HepG2 (cell line): ENCODE measurements at regions not wholly inside any gene's neighbourhood (a gene's known extent, or its start where the extent isn't known, plus 50 kb on each side); places are given as distances from the start of the nearest gene placed in this dataset.

Source experiments
- ATAC-seq: fragments of 200-7000 bp; cut with Tn5 transposase; 3 replicates; pipeline ENCODE4 v1.9.1; 2020; ENCODE audit warnings: mild to moderate bottlenecking, moderate library complexity
- BruUV-seq: library from RNA; stranded (reverse); fragments of 400-500 nt; replicated peaks from 2 replicates; lab custom pipeline; 2021; lab: Mats Ljungman, UMichigan
- CTCF ChIA-PET: fragments of 300-600 bp; formaldehyde crosslinking; extraction: SDS; loops from one replicate; lab custom pipeline; 2021; ENCODE audit warnings: low total read pairs, inconsistent platforms, low intra/inter-chr PET ratio; lab: Yijun Ruan, JAX
- POLR2A ChIA-PET: fragments of 350-600 bp; sonication (Branson Sonifier 250); formaldehyde crosslinking; loops from one replicate; lab custom pipeline; 2020; ENCODE audit warnings: antibody characterized with exemption, inconsistent platforms; lab: Yijun Ruan, JAX
- DNase-seq: peaks from one replicate; pipeline ENCODE4 v3.0.0-alpha.2; 2015; ENCODE audit warnings: low spot score
- FAIRE-seq: peaks from 3 replicates; lab custom pipeline; 2011; peaks lifted over from hg19 to GRCh38; lab: Jason Lieb, UNC
- H2AFZ ChIP-seq: one replicate; pipeline ENCODE4 v1.6.1; 2011; ENCODE audit warnings: low read length, inconsistent platforms
- H3K27ac ChIP-seq: fragments of 300-600 bp; 3 replicates; pipeline ENCODE4 v1.8.0; 2011; ENCODE audit warnings: mixed run types, mild to moderate bottlenecking, mixed read lengths, low read length, inconsistent platforms; ENCODE audit not compliant: insufficient read depth; ENCODE audit errors: extremely low read length
- H3K27me3 ChIP-seq, 2 experiments: fragments of 200-600 bp in 1 of 2; 2 replicates in 1 of 2; 3 replicates in 1 of 2; pipeline versions ENCODE4 v1.6.0 to v1.8.0; 2011; ENCODE audit warnings: low read length in 2 of 2, mild to moderate bottlenecking in 2 of 2, moderate library complexity in 2 of 2, inconsistent platforms in 1 of 2; ENCODE audit not compliant: insufficient read depth in 2 of 2, control insufficient read depth in 1 of 2
- H3K36me3 ChIP-seq, 2 experiments: fragments of 200-600 bp in 1 of 2; replicated peaks in 1 of 2; 2 replicates in 1 of 2; 3 replicates in 1 of 2; pipeline versions ENCODE4 v1.5.1 to v1.8.0; 2011; ENCODE audit warnings: low read length in 2 of 2, inconsistent platforms in 1 of 2; ENCODE audit not compliant: insufficient read depth in 2 of 2, control insufficient read depth in 1 of 2
- H3K4me1 ChIP-seq: 2 replicates; pipeline ENCODE4 v1.5.1; 2012; ENCODE audit warnings: low read length, inconsistent platforms; ENCODE audit not compliant: insufficient read depth
- H3K4me2 ChIP-seq: 2 replicates; pipeline ENCODE4 v1.6.0; 2011; ENCODE audit warnings: low read depth, low read length, inconsistent platforms
- H3K4me3 ChIP-seq, 3 experiments: fragments of 200-600 bp in 1 of 3; sonication (generic), shearing (Covaris generic) in 1 of 3; replicated peaks in 1 of 3; 2 replicates each; pipeline ENCODE4 v1.5.1; 2011 to 2016; ENCODE audit warnings: low read length in 3 of 3, inconsistent platforms in 2 of 3, low read depth in 2 of 3, mild to moderate bottlenecking in 2 of 3, control low read depth in 1 of 3, mixed read lengths in 1 of 3; ENCODE audit not compliant: insufficient read depth in 1 of 3
- H3K79me2 ChIP-seq: one replicate; pipeline ENCODE4 v1.6.1; 2011; ENCODE audit warnings: low read length, inconsistent platforms; ENCODE audit not compliant: insufficient read depth
- H3K9ac ChIP-seq: 2 replicates; pipeline ENCODE4 v1.6.0; 2011; ENCODE audit warnings: mild to moderate bottlenecking, low read depth, low read length, inconsistent platforms; ENCODE audit not compliant: insufficient read depth
- H3K9me3 ChIP-seq: 2 replicates; pipeline ENCODE4 v1.5.1; 2012; ENCODE audit warnings: mild to moderate bottlenecking, low read length
- H4K20me1 ChIP-seq: 2 replicates; pipeline ENCODE4 v1.6.0; 2011; ENCODE audit warnings: inconsistent platforms, mild to moderate bottlenecking, low read length, moderate library complexity; ENCODE audit not compliant: insufficient read depth
- GLMP ChIP-seq: sonication (generic); formaldehyde crosslinking; IDR thresholded peaks from 2 replicates; pipeline ENCODE4 v1.9.0; 2021; ENCODE audit warnings: missing genetic modification reagents, mild to moderate bottlenecking, borderline replicate concordance
- IKZF4 ChIP-seq: sonication (generic); formaldehyde crosslinking; IDR thresholded peaks from 2 replicates; pipeline ENCODE4 v1.5.1; 2020; ENCODE audit warnings: borderline replicate concordance, mild to moderate bottlenecking, low read depth, missing genetic modification reagents; ENCODE audit errors: not compliant biosample characterization
- MNT ChIP-seq: fragments of 450-650 bp; IDR thresholded peaks from 2 replicates; pipeline ENCODE4 v1.6.1; 2016
- ZBTB46 ChIP-seq: sonication (generic); formaldehyde crosslinking; IDR thresholded peaks from 2 replicates; pipeline ENCODE4 v1.4.0; 2020; ENCODE audit warnings: mild to moderate bottlenecking, missing genetic modification reagents, borderline replicate concordance
- ZBTB8A ChIP-seq: sonication (generic); formaldehyde crosslinking; IDR thresholded peaks from 2 replicates; pipeline ENCODE4 v1.4.0; 2020; ENCODE audit warnings: mild to moderate bottlenecking, low read depth, missing genetic modification reagents, borderline replicate concordance
- ZFP90 ChIP-seq: sonication (generic); formaldehyde crosslinking; IDR thresholded peaks from 2 replicates; pipeline ENCODE4 v1.8.0; 2022; ENCODE audit warnings: missing genetic modification reagents, mild to moderate bottlenecking, inconsistent platforms, borderline replicate concordance
- ZHX1 ChIP-seq: sonication (generic); formaldehyde crosslinking; IDR thresholded peaks from 2 replicates; pipeline ENCODE4 v1.8.1; 2022; ENCODE audit warnings: low read depth, mild to moderate bottlenecking, missing genetic modification reagents
- ZSCAN9 ChIP-seq: IDR thresholded peaks from 2 replicates; pipeline ENCODE4 v1.6.1; 2016; ENCODE audit warnings: borderline replicate concordance
- WGBS: methylation state at CpG from one replicate; pipeline ENCODE4 v1.1.6; 2017; ENCODE audit warnings: low lambda C conversion rate; 5-methylcytosine and 5-hydroxymethylcytosine counted together
- in situ Hi-C: cut with HindIII; loops from 2 replicates; pipeline ENCODE4 v1.10.0; 2017; ENCODE audit warnings: low pct_unique_long_range_greater_than_20kb; ENCODE audit not compliant: extremely low pct_ligation_motif_present
- intact Hi-C: fragments of 100-400 bp; cut with micrococcal nuclease; formaldehyde crosslinking; loops from one replicate; pipeline ENCODE4 v1.10.0; 2022; ENCODE audit not compliant: unreplicated experiment

GRCh38 chr9:26086396-26086795 is 408.2 kb upstream of the TUSC1 start (continued):
- TF ChIP-seq ZBTB46 (CRISPR knock-in tag): no peak
- TF ChIP-seq GLMP (CRISPR knock-in tag): no peak
- no peak for TF ChIP-seq ZHX1 (CRISPR knock-in tag)
- no peak for TF ChIP-seq ZBTB8A (CRISPR knock-in tag)
- TF ChIP-seq ZSCAN9 (CRISPR knock-in tag): no peak

- peaks cover 69% of the 10 kb centered on the region for H3K9me3 ChIP-seq
- in situ Hi-C loops (no loop called here), intact Hi-C loops (no loop called here)
- ChIA-PET POLR2A (no interaction called here), CTCF (no interaction called here)
- no peaks in the 10 kb centered on the region for H4K20me1 ChIP-seq
- H3K79me2 ChIP-seq: no peaks in the 10 kb centered on the region
- no peak overlapping the region for H3K4me2 ChIP-seq
- TF ChIP-seq ZFP90 (CRISPR knock-in tag) (no peak), IKZF4 (no peak), MNT (peak; percentile 92)
- DNase-seq (no peak), FAIRE-seq (no peak), ATAC-seq (no peak)
- no peaks in the 10 kb centered on the region for H3K27me3 ChIP-seq
- H3K9ac ChIP-seq: no peak overlapping the region
- H3K4me1 ChIP-seq: no peaks in the 10 kb centered on the region
- no peaks in the 10 kb centered on the region for H3K36me3 ChIP-seq
- BruUV-seq: no TSS peak
- WGBS: 0% methylated on average over 5 of the region's 5 CpGs
- H3K27ac ChIP-seq: no peak overlapping the region
- no peak overlapping the region for H3K4me3 ChIP-seq
- H2AFZ ChIP-seq: no peak overlapping the region
Measured at GRCh38 chr9:26081847-26082246, 403.6 kb upstream of the TUSC1 start.
